ENCODE measurements at regions not wholly inside any gene's neighbourhood (a gene's known extent, or its start where the extent isn't known, plus 50 kb on each side); places are given as distances from the start of the nearest gene placed in this dataset.

GRCh38 chr10:121414366-121415062 is 183.7 kb downstream of the FGFR2 start:
- peaks cover 2% of the 10 kb centered on the region for H3K27me3 Mint-ChIP-seq (ENCODE audit: low read depth)
- no peak overlapping the region for H3K4me3 Mint-ChIP-seq
- no peaks in the 10 kb centered on the region for H3K36me3 Mint-ChIP-seq (ENCODE audit: low read depth)
- no peak for DNase-seq
- CTCF ChIA-PET = no interaction called here
- H3K9me3 Mint-ChIP-seq = peaks cover 2% of the 10 kb centered on the region
- no peaks in the 10 kb centered on the region for H3K4me1 Mint-ChIP-seq (ENCODE audit: low read depth)
- no peak overlapping the region for H3K27ac Mint-ChIP-seq
- intact Hi-C loops (cut with micrococcal nuclease) = no loop called here

GRCh38 chr10:121415063-121415399 is 183.2 kb downstream of the FGFR2 start:
- Mint-ChIP-seq H3K4me1 (ENCODE audit: low read depth) (no peaks in the 10 kb centered on the region), H3K4me3 (no peak overlapping the region), H3K27me3 (ENCODE audit: low read depth) (peaks cover 2% of the 10 kb centered on the region), H3K36me3 (ENCODE audit: low read depth) (no peaks in the 10 kb centered on the region), H3K9me3 (peaks cover 2% of the 10 kb centered on the region), H3K27ac (no peak overlapping the region)
- intact Hi-C loops (cut with micrococcal nuclease) = no loop called here
- CTCF ChIA-PET = no interaction called here
- no peak for DNase-seq

GRCh38 chr10:121416071-121416470 is 182.2 kb downstream of the FGFR2 start:
- no peak overlapping the region for H3K27ac Mint-ChIP-seq
- no peak overlapping the region for H3K4me3 Mint-ChIP-seq
- peaks cover 2% of the 10 kb centered on the region for H3K27me3 Mint-ChIP-seq (ENCODE audit: low read depth)
- CTCF ChIA-PET = no interaction called here
- DNase-seq = no peak
- H3K4me1 Mint-ChIP-seq (ENCODE audit: low read depth) = no peaks in the 10 kb centered on the region
- peaks cover 2% of the 10 kb centered on the region for H3K9me3 Mint-ChIP-seq
- H3K36me3 Mint-ChIP-seq (ENCODE audit: low read depth) = no peaks in the 10 kb centered on the region
- intact Hi-C loops (cut with micrococcal nuclease) = no loop called here

- Mint-ChIP-seq H3K4me3 (no peak overlapping the region), H3K27ac (no peak overlapping the region), H3K9me3 (peaks cover 2% of the 10 kb centered on the region), H3K27me3 (ENCODE audit: low read depth) (peaks cover 2% of the 10 kb centered on the region), H3K4me1 (ENCODE audit: low read depth) (no peaks in the 10 kb centered on the region), H3K36me3 (ENCODE audit: low read depth) (no peaks in the 10 kb centered on the region)
- no peak for DNase-seq
- intact Hi-C loops (cut with micrococcal nuclease) = no loop called here
- CTCF ChIA-PET = no interaction called here
Observed at GRCh38 chr10:121417298-121417697, 180.9 kb downstream of the FGFR2 start.

GRCh38 chr10:121418126-121418777 is 180.0 kb downstream of the FGFR2 start:
- no peaks in the 10 kb centered on the region for H3K36me3 Mint-ChIP-seq (ENCODE audit: low read depth)

GRCh38 chr10:121420006-121420405 is 178.2 kb downstream of the FGFR2 start:
- no peak overlapping the region for H3K4me3 Mint-ChIP-seq

More at GRCh38 chr10:121418126-121418777, 180.0 kb downstream of the FGFR2 start:
- DNase-seq = no peak
- intact Hi-C loops (cut with micrococcal nuclease) = no loop called here
- no peak overlapping the region for H3K4me3 Mint-ChIP-seq
- H3K27me3 Mint-ChIP-seq (ENCODE audit: low read depth) = no peaks in the 10 kb centered on the region
- H3K9me3 Mint-ChIP-seq = peaks cover 2% of the 10 kb centered on the region
- CTCF ChIA-PET = no interaction called here
- H3K4me1 Mint-ChIP-seq (ENCODE audit: low read depth) = no peaks in the 10 kb centered on the region
- no peak overlapping the region for H3K27ac Mint-ChIP-seq

GRCh38 chr10:121422096-121422495 is 176.1 kb downstream of the FGFR2 start:
- intact Hi-C loops (cut with micrococcal nuclease) = no loop called here
- Mint-ChIP-seq H3K27ac (no peak overlapping the region), H3K4me1 (ENCODE audit: low read depth) (no peaks in the 10 kb centered on the region), H3K4me3 (no peak overlapping the region), H3K9me3 (peaks cover 2% of the 10 kb centered on the region), H3K27me3 (ENCODE audit: low read depth) (no peaks in the 10 kb centered on the region), H3K36me3 (ENCODE audit: low read depth) (no peaks in the 10 kb centered on the region)
- CTCF ChIA-PET = no interaction called here
- DNase-seq = no peak

More at GRCh38 chr10:121420006-121420405, 178.2 kb downstream of the FGFR2 start:
- Mint-ChIP-seq H3K9me3 (peaks cover 2% of the 10 kb centered on the region), H3K36me3 (ENCODE audit: low read depth) (no peaks in the 10 kb centered on the region), H3K4me1 (ENCODE audit: low read depth) (no peaks in the 10 kb centered on the region), H3K27me3 (ENCODE audit: low read depth) (no peaks in the 10 kb centered on the region), H3K27ac (no peak overlapping the region)
- CTCF ChIA-PET = no interaction called here
- intact Hi-C loops (cut with micrococcal nuclease) = no loop called here
- DNase-seq = no peak

- Mint-ChIP-seq H3K27me3 (ENCODE audit: low read depth) (no peaks in the 10 kb centered on the region), H3K9me3 (no peaks in the 10 kb centered on the region), H3K27ac (no peak overlapping the region), H3K4me3 (no peak overlapping the region), H3K4me1 (ENCODE audit: low read depth) (no peaks in the 10 kb centered on the region), H3K36me3 (ENCODE audit: low read depth) (no peaks in the 10 kb centered on the region)
- intact Hi-C loops (cut with micrococcal nuclease) = no loop called here
- DNase-seq = no peak
- CTCF ChIA-PET = no interaction called here
Observed at GRCh38 chr10:121425623-121426022, 172.6 kb downstream of the FGFR2 start.

- no peak for DNase-seq
- no peaks in the 10 kb centered on the region for H3K27me3 Mint-ChIP-seq (ENCODE audit: low read depth)
- H3K4me3 Mint-ChIP-seq = no peak overlapping the region
- H3K27ac Mint-ChIP-seq = no peak overlapping the region
- H3K4me1 Mint-ChIP-seq (ENCODE audit: low read depth) = no peaks in the 10 kb centered on the region
- CTCF ChIA-PET = no interaction called here
- H3K36me3 Mint-ChIP-seq (ENCODE audit: low read depth) = no peaks in the 10 kb centered on the region
- no peaks in the 10 kb centered on the region for H3K9me3 Mint-ChIP-seq
- intact Hi-C loops (cut with micrococcal nuclease) = no loop called here
Observed at GRCh38 chr10:121426307-121426706, 171.9 kb downstream of the FGFR2 start.

Data from activated naive CD4-positive, alpha-beta T cell treated with anti-CD3 and anti-CD28 coated beads for 36 hours (primary cell).